Keratinocyte (primary cell): ENCODE measurements at regions not wholly inside any gene's neighbourhood (a gene's known extent, or its start where the extent isn't known, plus 50 kb on each side); places are given as distances from the start of the nearest gene placed in this dataset.
A peak's percentile ranks its signal among the peaks of the same experiment; 100 is the strongest.

Experiments used
- DNase-seq: peaks from one replicate; pipeline ENCODE4 v3.0.0-alpha.2; 2011; ENCODE audit warnings: low read depth, missing footprints, low spot score
- FAIRE-seq: peaks from 2 replicates; lab custom pipeline; 2011; peaks lifted over from hg19 to GRCh38; lab: Jason Lieb, UNC
- H2AFZ ChIP-seq: 2 replicates; pipeline ENCODE4 v1.6.0; 2012; ENCODE audit warnings: low read length, control low read depth, inconsistent platforms; ENCODE audit not compliant: control insufficient read depth
- H3K27ac ChIP-seq: 2 replicates; pipeline ENCODE4 v1.5.1; 2011; ENCODE audit warnings: low read length; ENCODE audit not compliant: control insufficient read depth, insufficient read depth
- H3K27me3 ChIP-seq: 3 replicates; pipeline ENCODE4 v1.6.0; 2011; ENCODE audit warnings: low read length; ENCODE audit not compliant: control insufficient read depth, insufficient read depth; ENCODE audit errors: extremely low read depth
- H3K36me3 ChIP-seq, 2 experiments: 2 replicates in 1 of 2; 3 replicates in 1 of 2; pipeline ENCODE4 v1.5.1; 2011; ENCODE audit warnings: low read length in 2 of 2, mild to moderate bottlenecking in 1 of 2; ENCODE audit not compliant: control insufficient read depth in 2 of 2, insufficient read depth in 2 of 2; ENCODE audit errors: extremely low read depth in 1 of 2
- H3K4me1 ChIP-seq: 3 replicates; pipeline ENCODE4 v1.5.1; 2011; ENCODE audit warnings: low read length; ENCODE audit not compliant: control insufficient read depth, insufficient read depth; ENCODE audit errors: extremely low read depth
- H3K4me2 ChIP-seq: 3 replicates; pipeline ENCODE4 v1.6.0; 2011; ENCODE audit warnings: low read depth, low read length; ENCODE audit not compliant: control insufficient read depth, insufficient read depth; ENCODE audit errors: extremely low read depth
- H3K4me3 ChIP-seq, 3 experiments: fragments of 200-600 bp in 1 of 3; sonication (generic) in 1 of 3; 2 replicates in 2 of 3; 3 replicates in 1 of 3; pipeline ENCODE4 v1.5.1; 2011 to 2016; ENCODE audit warnings: low read length in 3 of 3, mild to moderate bottlenecking in 3 of 3, control low read depth in 2 of 3, inconsistent platforms in 1 of 3, low read depth in 1 of 3, mixed read lengths in 1 of 3, mixed run types in 1 of 3, moderate library complexity in 1 of 3; ENCODE audit not compliant: control insufficient read depth in 2 of 3, insufficient read depth in 2 of 3; ENCODE audit errors: extremely low read depth in 1 of 3
- H3K79me2 ChIP-seq: 2 replicates; pipeline ENCODE4 v1.6.0; 2012; ENCODE audit warnings: low read length; ENCODE audit not compliant: control insufficient read depth, insufficient read depth
- H3K9ac ChIP-seq: 3 replicates; pipeline ENCODE4 v1.6.0; 2011; ENCODE audit warnings: low read length; ENCODE audit not compliant: control insufficient read depth, insufficient read depth; ENCODE audit errors: extremely low read depth
- H3K9me1 ChIP-seq: 3 replicates; pipeline ENCODE4 v1.6.0; 2011; ENCODE audit warnings: low read length; ENCODE audit not compliant: control insufficient read depth, insufficient read depth; ENCODE audit errors: extremely low read depth
- H3K9me3 ChIP-seq: 2 replicates; pipeline ENCODE4 v1.5.1; 2012; ENCODE audit warnings: low read depth, low read length; ENCODE audit not compliant: control insufficient read depth
- H4K20me1 ChIP-seq: 3 replicates; pipeline ENCODE4 v1.6.0; 2011; ENCODE audit warnings: low read length; ENCODE audit not compliant: control insufficient read depth, insufficient read depth; ENCODE audit errors: extremely low read depth
- CTCF ChIP-seq, 3 experiments: IDR thresholded peaks in 1 of 3; conservative IDR thresholded peaks in 1 of 3; optimal IDR thresholded peaks in 1 of 3; 2 replicates in 2 of 3; 3 replicates in 1 of 3; pipeline versions ENCODE3 to v1.5.1; 2011; ENCODE audit warnings: low read length in 3 of 3, mild to moderate bottlenecking in 3 of 3, moderate library complexity in 2 of 3, control low read depth in 1 of 3, inconsistent platforms in 1 of 3; ENCODE audit not compliant: insufficient read depth in 2 of 3; ENCODE audit errors: extremely low read depth in 1 of 3
- EZH2 ChIP-seq: IDR thresholded peaks from one replicate; pipeline ENCODE4 v1.6.1; 2012; ENCODE audit warnings: inconsistent platforms, mild to moderate bottlenecking, low read length, moderate library complexity
- dilution Hi-C: fragments of 300-500 bp; cut with MboI; formaldehyde crosslinking; loops from one replicate; pipeline ENCODE4 v1.7.0; 2020; ENCODE audit warnings: low sequenced_read_pairs; ENCODE audit not compliant: extremely low pct_ligation_motif_present

- Histone ChIP-seq H3K4me3 (peak overlapping the region in 2 of 3 experiments; percentile 28 to 35), H3K9me1 (no peaks in the 10 kb centered on the region), H3K4me1 (peaks cover 20% of the 10 kb centered on the region), H4K20me1 (no peaks in the 10 kb centered on the region), H3K9ac (peak overlapping the region; percentile 66), H3K9me3 (peaks cover 3% of the 10 kb centered on the region), H2AFZ (peak overlapping the region; percentile 23), H3K27ac (peak overlapping the region; percentile 96), H3K79me2 (no peaks in the 10 kb centered on the region), H3K4me2 (peak overlapping the region; percentile 62), H3K36me3 (no peaks in the 10 kb centered on the region), H3K27me3 (no peaks in the 10 kb centered on the region)
- FAIRE-seq (peak; percentile 91), DNase-seq (peak; percentile 75)
- TF ChIP-seq EZH2 (no peak), CTCF (optimal IDR thresholded peaks at IDR 0.05 in 1 of 3, IDR thresholded peaks at IDR 0.05 in 1 of 3, conservative IDR thresholded peaks at IDR 0.05 in 1 of 3; ENCODE audit: extremely low read depth in 1 of 3, insufficient read depth in 2 of 3, low read length in 3 of 3) (no peak)
- dilution Hi-C loops: no loop called here
Observed at GRCh38 chr5:4083591-4084337, 488.1 kb downstream of the IRX1 start.

GRCh38 chr5:4086081-4086480 lies 490.4 kb downstream of the IRX1 start:
- H3K4me2 ChIP-seq: no peak overlapping the region
- dilution Hi-C loops: no loop called here
- H3K9me1 ChIP-seq: no peaks in the 10 kb centered on the region
- H3K9me3 ChIP-seq: peaks cover 3% of the 10 kb centered on the region
- no peaks in the 10 kb centered on the region for H3K27me3 ChIP-seq
- no peak overlapping the region for H3K4me3 ChIP-seq
- H3K79me2 ChIP-seq: no peaks in the 10 kb centered on the region
- H2AFZ ChIP-seq: no peak overlapping the region
- H3K9ac ChIP-seq: no peak overlapping the region
- H4K20me1 ChIP-seq: no peaks in the 10 kb centered on the region
- no peak for TF ChIP-seq EZH2
- no peak for TF ChIP-seq CTCF (optimal IDR thresholded peaks at IDR 0.05 in 1 of 3, IDR thresholded peaks at IDR 0.05 in 1 of 3, conservative IDR thresholded peaks at IDR 0.05 in 1 of 3; ENCODE audit: extremely low read depth in 1 of 3, insufficient read depth in 2 of 3, low read length in 3 of 3)
- no peak overlapping the region for H3K27ac ChIP-seq
- DNase-seq (no peak), FAIRE-seq (no peak)
- H3K4me1 ChIP-seq: peaks cover 20% of the 10 kb centered on the region
- no peaks in the 10 kb centered on the region for H3K36me3 ChIP-seq
